ENCODE measurements at regions not wholly inside any gene's neighbourhood (a gene's known extent, or its start where the extent isn't known, plus 50 kb on each side); places are given as distances from the start of the nearest gene placed in this dataset.

DNA sequence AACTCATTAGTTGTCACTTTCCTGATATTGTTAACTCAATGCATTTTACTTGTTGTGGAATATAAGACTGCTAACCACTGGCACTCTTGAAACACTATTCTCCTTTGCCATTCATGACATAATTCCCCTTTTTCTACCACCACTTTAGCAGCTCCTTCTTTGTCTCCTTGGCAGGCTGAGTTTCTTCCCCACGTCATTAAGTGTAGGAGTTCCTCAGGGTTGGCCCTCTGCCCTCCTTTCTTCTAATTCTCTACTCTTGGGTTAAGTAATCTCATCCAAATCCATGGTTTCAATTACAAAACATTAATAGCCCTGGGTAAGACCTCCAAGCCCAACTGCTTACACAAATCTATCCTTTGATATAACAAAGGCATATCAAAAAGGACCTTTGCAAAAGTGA is 175.1 kb downstream of the HGF start:
- H3K4me1 Mint-ChIP-seq, result no peaks in the 10 kb centered on the region
- H3K9me3 Mint-ChIP-seq, result peaks cover 0 to 24% (median 4%) of the 10 kb centered on the region in 11 donors
- ATAC-seq, result no peak
- H3K36me3 Mint-ChIP-seq, result peaks cover 0 to 4% (median 0%) of the 10 kb centered on the region in 5 donors
- Histone ChIP-seq H3K9me3 (ENCODE audit: control insufficient read depth in 2 of 3, low read length in 3 of 3) (no peaks in the 10 kb centered on the region), H3K4me3 (ENCODE audit: low read length) (no peak overlapping the region), H3K4me1 (ENCODE audit: control insufficient read depth in 2 of 2, insufficient read depth in 2 of 2, low read length in 2 of 2) (no peaks in the 10 kb centered on the region), H3K27ac (ENCODE audit: low read depth, low read length) (no peak overlapping the region), H3K27me3 (ENCODE audit: control insufficient read depth in 2 of 2, insufficient read depth in 2 of 2, low read length in 2 of 2) (no peaks in the 10 kb centered on the region), H3K36me3 (ENCODE audit: control insufficient read depth in 2 of 3, insufficient read depth in 3 of 3, low read length in 3 of 3) (no peaks in the 10 kb centered on the region)
- H3K27ac Mint-ChIP-seq, result no peak overlapping the region
- no peaks in the 10 kb centered on the region for H3K27me3 Mint-ChIP-seq
- CTCF ChIA-PET, result no interaction called here
- POLR2A ChIA-PET, result no interaction called here
- intact Hi-C loops (cut with micrococcal nuclease), result no loop called here
- H3K4me3 Mint-ChIP-seq, result no peak overlapping the region
- DNase-seq, result no peak

- ATAC-seq, result no peak
- intact Hi-C loops (cut with micrococcal nuclease), result no loop called here
- ChIA-PET CTCF (no interaction called here), POLR2A (no interaction called here)
- Mint-ChIP-seq H3K27me3 (no peaks in the 10 kb centered on the region), H3K27ac (no peak overlapping the region), H3K4me3 (no peak overlapping the region), H3K9me3 (peaks cover 0 to 20% (median 2%) of the 10 kb centered on the region in 11 donors), H3K36me3 (peaks cover 0 to 4% (median 0%) of the 10 kb centered on the region in 5 donors), H3K4me1 (no peaks in the 10 kb centered on the region)
- Histone ChIP-seq H3K27me3 (ENCODE audit: control insufficient read depth in 2 of 2, insufficient read depth in 2 of 2, low read length in 2 of 2) (no peaks in the 10 kb centered on the region), H3K9me3 (ENCODE audit: control insufficient read depth in 2 of 3, low read length in 3 of 3) (no peaks in the 10 kb centered on the region), H3K4me1 (ENCODE audit: control insufficient read depth in 2 of 2, insufficient read depth in 2 of 2, low read length in 2 of 2) (no peaks in the 10 kb centered on the region), H3K4me3 (ENCODE audit: low read length) (no peak overlapping the region), H3K27ac (ENCODE audit: low read depth, low read length) (no peak overlapping the region), H3K36me3 (ENCODE audit: control insufficient read depth in 2 of 3, insufficient read depth in 3 of 3, low read length in 3 of 3) (no peaks in the 10 kb centered on the region)
- no peak for DNase-seq
Observed at GRCh38 chr7:81590131-81590530, 179.7 kb downstream of the HGF start.

DNA sequence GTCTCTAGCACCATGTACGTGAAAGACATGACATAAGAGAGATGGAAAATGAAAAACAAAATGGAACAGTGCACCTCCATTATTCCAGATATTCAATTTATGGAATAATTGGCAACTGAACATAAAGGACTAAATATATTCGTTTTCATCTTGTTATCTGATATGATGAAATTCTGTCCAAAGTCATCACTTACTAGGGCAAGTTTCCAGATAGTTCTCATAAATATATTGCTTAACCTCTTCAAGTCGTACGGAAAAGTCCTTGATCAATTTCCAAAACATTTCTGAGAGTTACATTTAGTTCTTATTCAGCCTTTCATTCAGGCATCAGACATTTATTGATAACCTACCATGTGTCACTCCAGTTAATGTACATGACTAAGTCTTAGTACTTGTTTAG is 185.2 kb downstream of the HGF start:
- ATAC-seq (no peak), DNase-seq (no peak)
- intact Hi-C loops (cut with micrococcal nuclease), result no loop called here
- no peak overlapping the region for H3K4me3 Mint-ChIP-seq
- no peaks in the 10 kb centered on the region for H3K9me3 ChIP-seq (ENCODE audit: control insufficient read depth in 2 of 3, low read length in 3 of 3)
- H3K4me3 ChIP-seq (ENCODE audit: low read length), result no peak overlapping the region
- H3K4me1 ChIP-seq (ENCODE audit: control insufficient read depth in 2 of 2, insufficient read depth in 2 of 2, low read length in 2 of 2), result no peaks in the 10 kb centered on the region
- CTCF ChIA-PET, result no interaction called here
- no peak overlapping the region for H3K27ac Mint-ChIP-seq
- H3K4me1 Mint-ChIP-seq, result no peaks in the 10 kb centered on the region
- no peaks in the 10 kb centered on the region for H3K27me3 ChIP-seq (ENCODE audit: control insufficient read depth in 2 of 2, insufficient read depth in 2 of 2, low read length in 2 of 2)
- H3K27me3 Mint-ChIP-seq, result no peaks in the 10 kb centered on the region
- H3K36me3 ChIP-seq (ENCODE audit: control insufficient read depth in 2 of 3, insufficient read depth in 3 of 3, low read length in 3 of 3), result no peaks in the 10 kb centered on the region
- H3K9me3 Mint-ChIP-seq, result peaks cover 0 to 4% (median 0%) of the 10 kb centered on the region in 11 donors
- POLR2A ChIA-PET, result no interaction called here
- H3K36me3 Mint-ChIP-seq, result no peaks in the 10 kb centered on the region
- H3K27ac ChIP-seq (ENCODE audit: low read depth, low read length), result no peak overlapping the region

DNA sequence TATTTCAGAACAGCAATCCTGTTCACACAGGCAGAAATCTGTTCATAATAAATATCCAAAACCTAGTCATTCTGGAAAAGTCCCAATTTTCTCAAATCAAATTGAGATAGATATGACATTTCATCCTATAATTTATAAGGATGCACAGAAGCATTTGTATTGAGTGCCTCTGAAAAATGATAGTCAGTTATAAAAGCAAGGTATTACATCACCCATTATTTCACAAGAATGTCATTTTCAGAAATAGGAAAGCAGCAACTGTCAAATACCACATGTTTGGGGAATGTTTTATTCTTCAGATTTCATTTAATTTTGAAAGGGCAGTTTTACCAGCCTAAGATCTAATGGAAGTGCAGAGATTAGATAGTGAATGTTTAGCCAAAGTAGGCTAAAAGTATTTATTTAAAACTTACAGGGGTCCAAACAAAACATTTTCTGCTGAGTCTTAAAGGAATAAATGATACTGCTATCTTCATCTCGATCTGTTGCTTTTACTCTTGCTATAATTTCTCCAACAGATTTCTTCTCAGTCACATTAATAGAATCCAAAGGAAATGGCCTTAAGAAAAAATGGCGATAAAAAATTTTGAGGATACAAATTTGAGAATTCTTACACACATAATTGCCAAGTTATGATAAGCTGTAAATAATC is 185.8 kb downstream of the HGF start:
- H3K36me3 ChIP-seq (ENCODE audit: control insufficient read depth in 2 of 3, insufficient read depth in 3 of 3, low read length in 3 of 3), result no peaks in the 10 kb centered on the region
- Mint-ChIP-seq H3K4me1 (no peaks in the 10 kb centered on the region), H3K4me3 (no peak overlapping the region), H3K27ac (no peak overlapping the region), H3K27me3 (no peaks in the 10 kb centered on the region), H3K36me3 (no peaks in the 10 kb centered on the region), H3K9me3 (peaks cover 0 to 4% (median 0%) of the 10 kb centered on the region in 11 donors)
- no peak overlapping the region for H3K4me3 ChIP-seq (ENCODE audit: low read length)
- no peaks in the 10 kb centered on the region for H3K9me3 ChIP-seq (ENCODE audit: control insufficient read depth in 2 of 3, low read length in 3 of 3)
- no peak overlapping the region for H3K27ac ChIP-seq (ENCODE audit: low read depth, low read length)
- ChIA-PET CTCF (no interaction called here), POLR2A (no interaction called here)
- DNase-seq, result no peak
- ATAC-seq, result no peak
- intact Hi-C loops (cut with micrococcal nuclease), result no loop called here
- H3K27me3 ChIP-seq (ENCODE audit: control insufficient read depth in 2 of 2, insufficient read depth in 2 of 2, low read length in 2 of 2), result no peaks in the 10 kb centered on the region
- no peaks in the 10 kb centered on the region for H3K4me1 ChIP-seq (ENCODE audit: control insufficient read depth in 2 of 2, insufficient read depth in 2 of 2, low read length in 2 of 2)

DNA sequence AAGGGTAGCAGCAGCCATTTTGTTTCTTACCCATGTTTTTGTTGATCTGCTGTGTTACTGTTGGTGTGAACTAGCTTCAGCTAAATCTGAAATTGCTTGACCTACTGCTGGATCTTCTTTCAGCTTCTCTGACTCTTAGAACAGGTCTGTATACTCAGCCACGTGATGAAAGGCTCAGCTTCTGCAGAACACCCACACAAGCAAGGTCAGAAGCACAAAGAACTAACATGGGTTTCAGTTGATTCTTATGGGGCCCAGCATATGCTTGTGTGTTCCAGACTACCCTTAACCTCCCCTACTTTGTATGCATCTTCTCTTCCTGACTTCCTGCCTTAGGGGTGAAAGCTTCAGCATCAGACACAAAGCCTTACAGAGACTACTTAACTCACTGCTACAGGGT is 186.8 kb downstream of the HGF start:
- ChIA-PET POLR2A (interaction anchor here (0.6 kb wide), 1 partner anchor 48 kb away, joined by 3 read pairs; no protein-coding TSS in a partner anchor), CTCF (no interaction called here)
- Mint-ChIP-seq H3K27me3 (no peaks in the 10 kb centered on the region), H3K9me3 (peaks cover 0 to 8% (median 0%) of the 10 kb centered on the region in 11 donors), H3K4me3 (no peak overlapping the region), H3K36me3 (no peaks in the 10 kb centered on the region), H3K4me1 (no peaks in the 10 kb centered on the region), H3K27ac (no peak overlapping the region)
- Histone ChIP-seq H3K4me3 (ENCODE audit: low read length) (no peak overlapping the region), H3K36me3 (ENCODE audit: control insufficient read depth in 2 of 3, insufficient read depth in 3 of 3, low read length in 3 of 3) (no peaks in the 10 kb centered on the region), H3K4me1 (ENCODE audit: control insufficient read depth in 2 of 2, insufficient read depth in 2 of 2, low read length in 2 of 2) (no peaks in the 10 kb centered on the region), H3K27ac (ENCODE audit: low read depth, low read length) (no peak overlapping the region), H3K9me3 (ENCODE audit: control insufficient read depth in 2 of 3, low read length in 3 of 3) (no peaks in the 10 kb centered on the region), H3K27me3 (ENCODE audit: control insufficient read depth in 2 of 2, insufficient read depth in 2 of 2, low read length in 2 of 2) (no peaks in the 10 kb centered on the region)
- intact Hi-C loops (cut with micrococcal nuclease), result no loop called here
- DNase-seq (no peak), ATAC-seq (no peak)

DNA sequence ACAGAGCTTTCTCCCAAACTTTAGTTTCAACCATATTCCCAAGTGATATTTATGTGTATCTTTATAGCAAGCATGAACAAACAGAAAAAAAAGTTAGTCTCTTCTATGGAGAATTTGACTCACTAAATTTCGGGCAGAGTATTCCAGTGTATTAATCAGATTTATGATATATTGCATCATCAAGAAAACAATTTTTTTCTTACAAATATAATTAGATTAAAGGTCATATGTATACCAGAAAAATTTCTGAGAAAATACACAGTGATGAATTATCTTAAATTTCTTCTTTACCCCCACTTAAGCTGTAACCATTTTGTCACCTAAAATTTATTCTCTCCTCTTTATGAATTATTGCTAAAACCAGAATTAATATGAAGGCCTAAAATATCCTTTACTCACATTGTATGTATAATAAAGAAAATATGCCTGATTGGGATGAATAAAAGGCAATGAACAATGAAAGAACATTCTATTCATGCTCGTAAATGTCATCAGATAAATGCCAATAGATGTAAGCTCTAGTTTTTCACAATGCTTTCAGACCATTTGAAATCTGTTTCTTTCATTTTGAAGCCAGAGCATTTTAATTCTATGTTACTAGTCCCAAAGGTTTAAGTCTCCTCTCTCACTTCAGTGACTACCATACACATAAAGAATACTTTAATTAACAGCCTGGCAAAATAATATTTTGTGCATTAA is 192.1 kb downstream of the HGF start:
- intact Hi-C loops (cut with micrococcal nuclease), result no loop called here
- H3K27me3 Mint-ChIP-seq, result no peaks in the 10 kb centered on the region
- H3K4me3 Mint-ChIP-seq, result no peak overlapping the region
- no peaks in the 10 kb centered on the region for H3K9me3 ChIP-seq (ENCODE audit: control insufficient read depth in 2 of 3, low read length in 3 of 3)
- CTCF ChIA-PET, result no interaction called here
- no peak overlapping the region for H3K27ac ChIP-seq (ENCODE audit: low read depth, low read length)
- ATAC-seq (no peak), DNase-seq (no peak)
- H3K36me3 ChIP-seq (ENCODE audit: control insufficient read depth in 2 of 3, insufficient read depth in 3 of 3, low read length in 3 of 3), result no peaks in the 10 kb centered on the region
- no peak overlapping the region for H3K27ac Mint-ChIP-seq
- H3K4me1 ChIP-seq (ENCODE audit: control insufficient read depth in 2 of 2, insufficient read depth in 2 of 2, low read length in 2 of 2), result no peaks in the 10 kb centered on the region
- no peaks in the 10 kb centered on the region for H3K27me3 ChIP-seq (ENCODE audit: control insufficient read depth in 2 of 2, insufficient read depth in 2 of 2, low read length in 2 of 2)
- H3K9me3 Mint-ChIP-seq, result peaks cover 0 to 12% (median 2%) of the 10 kb centered on the region in 11 donors
- H3K4me3 ChIP-seq (ENCODE audit: low read length), result no peak overlapping the region
- H3K36me3 Mint-ChIP-seq, result no peaks in the 10 kb centered on the region
- H3K4me1 Mint-ChIP-seq, result no peaks in the 10 kb centered on the region
- POLR2A ChIA-PET, result interaction anchor here (0.6 kb wide), 1 partner anchor 910 kb away, joined by 3 read pairs; no protein-coding TSS in a partner anchor

- Mint-ChIP-seq H3K36me3 (no peaks in the 10 kb centered on the region), H3K4me1 (no peaks in the 10 kb centered on the region), H3K9me3 (peaks cover 0 to 12% (median 2%) of the 10 kb centered on the region in 11 donors), H3K4me3 (no peak overlapping the region), H3K27me3 (no peaks in the 10 kb centered on the region), H3K27ac (no peak overlapping the region)
- ChIA-PET POLR2A (no interaction called here), CTCF (no interaction called here)
- intact Hi-C loops (cut with micrococcal nuclease), result no loop called here
- DNase-seq (no peak), ATAC-seq (no peak)
- Histone ChIP-seq H3K27ac (ENCODE audit: low read depth, low read length) (no peak overlapping the region), H3K36me3 (ENCODE audit: control insufficient read depth in 2 of 3, insufficient read depth in 3 of 3, low read length in 3 of 3) (no peaks in the 10 kb centered on the region), H3K27me3 (ENCODE audit: control insufficient read depth in 2 of 2, insufficient read depth in 2 of 2, low read length in 2 of 2) (no peaks in the 10 kb centered on the region), H3K9me3 (ENCODE audit: control insufficient read depth in 2 of 3, low read length in 3 of 3) (no peaks in the 10 kb centered on the region), H3K4me3 (ENCODE audit: low read length) (no peak overlapping the region), H3K4me1 (ENCODE audit: control insufficient read depth in 2 of 2, insufficient read depth in 2 of 2, low read length in 2 of 2) (no peaks in the 10 kb centered on the region)
Observed at GRCh38 chr7:81574723-81575326, 195.0 kb downstream of the HGF start.

Measured in naive thymus-derived CD4-positive, alpha-beta T cell (primary cell).